H9 (cell line): ENCODE measurements at regions not wholly inside any gene's neighbourhood (a gene's known extent, or its start where the extent isn't known, plus 50 kb on each side); places are given as distances from the start of the nearest gene placed in this dataset.

Experiments
- DNase-seq: peaks from one replicate; pipeline ENCODE4 v3.0.0-alpha.2; 2017
- H2AFZ ChIP-seq: one replicate; pipeline ENCODE4 v1.6.1; 2013; ENCODE audit warnings: mild to moderate bottlenecking, low read length, control low read depth, moderate library complexity
- H2AK5ac ChIP-seq: 2 replicates; pipeline ENCODE4 v1.6.1; 2013; ENCODE audit warnings: low read length, control low read depth, mixed read lengths; ENCODE audit not compliant: insufficient read length
- H2BK120ac ChIP-seq: one replicate; pipeline ENCODE4 v1.6.1; 2013; ENCODE audit warnings: low read depth, mild to moderate bottlenecking, low read length, control low read depth, inconsistent platforms; ENCODE audit not compliant: poor library complexity, severe bottlenecking
- H2BK12ac ChIP-seq: 2 replicates; pipeline ENCODE4 v1.6.1; 2013; ENCODE audit warnings: low read length, control low read depth, mixed read lengths, low read depth; ENCODE audit not compliant: insufficient read length
- H2BK15ac ChIP-seq: 2 replicates; pipeline ENCODE4 v1.6.1; 2013; ENCODE audit warnings: low read depth, low read length, control low read depth
- H2BK20ac ChIP-seq: one replicate; pipeline ENCODE4 v1.6.1; 2013; ENCODE audit warnings: low read depth, mild to moderate bottlenecking, low read length, control low read depth, inconsistent platforms; ENCODE audit not compliant: poor library complexity, severe bottlenecking
- H2BK5ac ChIP-seq: 2 replicates; pipeline ENCODE4 v1.6.1; 2013; ENCODE audit warnings: low read length, control low read depth, mixed read lengths; ENCODE audit not compliant: insufficient read length
- H3K14ac ChIP-seq: 2 replicates; pipeline ENCODE4 v1.6.1; 2013; ENCODE audit warnings: low read length, control low read depth; ENCODE audit not compliant: insufficient read depth
- H3K18ac ChIP-seq: 2 replicates; pipeline ENCODE4 v1.6.1; 2013; ENCODE audit warnings: low read depth, mild to moderate bottlenecking, mixed read lengths, low read length, control low read depth; ENCODE audit not compliant: insufficient read length
- H3K23ac ChIP-seq: 2 replicates; pipeline ENCODE4 v1.6.1; 2013; ENCODE audit warnings: low read length, control low read depth, mixed read lengths, low read depth; ENCODE audit not compliant: insufficient read length
- H3K23me2 ChIP-seq: 2 replicates; pipeline ENCODE4 v1.6.1; 2013; ENCODE audit warnings: low read depth, mild to moderate bottlenecking, mixed read lengths, low read length, control low read depth; ENCODE audit not compliant: insufficient read length, poor library complexity, severe bottlenecking
- H3K27ac ChIP-seq: 2 replicates; pipeline ENCODE4 v1.5.1; 2013; ENCODE audit warnings: low read length, control low read depth, mixed read lengths, low read depth; ENCODE audit not compliant: insufficient read length
- H3K27me3 ChIP-seq: 2 replicates; pipeline ENCODE4 v1.6.1; 2013; ENCODE audit warnings: low read length, control low read depth, inconsistent platforms; ENCODE audit not compliant: insufficient read depth
- H3K4ac ChIP-seq: 2 replicates; pipeline ENCODE4 v1.6.1; 2013; ENCODE audit warnings: low read depth, mild to moderate bottlenecking, control low read depth, inconsistent platforms, low read length, moderate library complexity
- H3K4me1 ChIP-seq: 2 replicates; pipeline ENCODE4 v1.6.1; 2013; ENCODE audit warnings: low read length, control low read depth, inconsistent platforms; ENCODE audit not compliant: insufficient read depth
- H3K4me2 ChIP-seq: 2 replicates; pipeline ENCODE4 v1.6.1; 2013; ENCODE audit warnings: low read length, control low read depth, mixed read lengths; ENCODE audit not compliant: insufficient read length, insufficient read depth
- H3K56ac ChIP-seq: 2 replicates; pipeline ENCODE4 v1.6.1; 2013; ENCODE audit warnings: low read depth, mild to moderate bottlenecking, mixed read lengths, low read length, control low read depth; ENCODE audit not compliant: insufficient read length
- H3K79me1 ChIP-seq: 2 replicates; pipeline ENCODE4 v1.6.1; 2013; ENCODE audit warnings: low read depth, mild to moderate bottlenecking, moderate library complexity, low read length, control low read depth, inconsistent platforms; ENCODE audit not compliant: insufficient read depth, poor library complexity, severe bottlenecking
- H3K79me2 ChIP-seq: 2 replicates; pipeline ENCODE4 v1.6.1; 2013; ENCODE audit warnings: low read length, control low read depth, inconsistent platforms; ENCODE audit not compliant: insufficient read depth
- H3K9ac ChIP-seq: 2 replicates; pipeline ENCODE4 v1.6.1; 2013; ENCODE audit warnings: low read length, control low read depth, mixed read lengths; ENCODE audit not compliant: insufficient read length; ENCODE audit errors: extremely low read depth
- H3K9me3 ChIP-seq: one replicate; pipeline ENCODE4 v1.6.1; 2013; ENCODE audit warnings: low read depth, low read length, inconsistent platforms; ENCODE audit not compliant: control insufficient read depth
- H3T11ph ChIP-seq: one replicate; pipeline ENCODE4 v1.6.1; 2013; ENCODE audit warnings: mild to moderate bottlenecking, low read length, control low read depth, inconsistent platforms
- H4K20me1 ChIP-seq: one replicate; pipeline ENCODE4 v1.6.1; 2013; ENCODE audit not compliant: control insufficient read depth, insufficient read length, insufficient read depth
- H4K5ac ChIP-seq: 2 replicates; pipeline ENCODE4 v1.6.1; 2013; ENCODE audit warnings: low read depth, mild to moderate bottlenecking, mixed read lengths, low read length, control low read depth; ENCODE audit not compliant: insufficient read length
- H4K8ac ChIP-seq: replicated peaks from 2 replicates; pipeline ENCODE4 v1.6.1; 2013; ENCODE audit warnings: low read length, control low read depth, mixed read lengths, low read depth; ENCODE audit not compliant: insufficient read length
- H4K91ac ChIP-seq: 2 replicates; pipeline ENCODE4 v1.6.1; 2013; ENCODE audit warnings: low read depth, mild to moderate bottlenecking, moderate library complexity, mixed read lengths, low read length, control low read depth; ENCODE audit not compliant: insufficient read length
- H3K27ac Mint-ChIP-seq, 3 experiments: 2 replicates in 2 of 3; 3 replicates in 1 of 3; pipeline ENCODE4 v1.8.0; 2020 to 2021; ENCODE audit warnings: mixed read lengths in 3 of 3, mild to moderate bottlenecking in 1 of 3, moderate library complexity in 1 of 3
- H3K27me3 Mint-ChIP-seq: 2 replicates; pipeline ENCODE4 v1.8.0; 2021; ENCODE audit warnings: low read depth, mild to moderate bottlenecking, moderate library complexity, mixed read lengths
- H3K36me3 Mint-ChIP-seq, 3 experiments: 2 replicates in 2 of 3; 3 replicates in 1 of 3; pipeline ENCODE4 v1.8.0; 2020 to 2021; ENCODE audit warnings: low read depth in 3 of 3, mixed read lengths in 3 of 3; ENCODE audit not compliant: insufficient read depth in 1 of 3
- H3K4me1 Mint-ChIP-seq, 2 experiments: 2 replicates each; pipeline ENCODE4 v1.8.0; 2020; ENCODE audit warnings: mixed read lengths in 2 of 2
- H3K4me3 Mint-ChIP-seq, 2 experiments: 2 replicates in 1 of 2; 3 replicates in 1 of 2; pipeline ENCODE4 v1.8.0; 2020 to 2021; ENCODE audit warnings: mild to moderate bottlenecking in 2 of 2, mixed read lengths in 2 of 2, moderate library complexity in 1 of 2
- H3K9me3 Mint-ChIP-seq, 2 experiments: 2 replicates in 1 of 2; 3 replicates in 1 of 2; pipeline ENCODE4 v1.8.0; 2020; ENCODE audit warnings: mild to moderate bottlenecking in 2 of 2, mixed read lengths in 2 of 2, moderate library complexity in 1 of 2
- WGBS: extraction: QIAGEN DNeasy Blood & Tissue Kit; methylation state at CpG from one replicate; pipeline ENCODE4 v1.1.7; 2013; ENCODE audit warnings: missing lambda C conversion rate, low lambda C conversion rate, mixed read lengths; ENCODE audit not compliant: insufficient read length; ENCODE audit errors: extremely low coverage; 5-methylcytosine and 5-hydroxymethylcytosine counted together
- TF ChIP-seq, protein P1 (sequence below): fragments of 200-600 bp; sonication (generic); conservative IDR thresholded peaks from 3 replicates; pipeline ENCODE4 v1.8.0; 2021; ENCODE audit warnings: antibody characterized with exemption, mild to moderate bottlenecking

DNA sequence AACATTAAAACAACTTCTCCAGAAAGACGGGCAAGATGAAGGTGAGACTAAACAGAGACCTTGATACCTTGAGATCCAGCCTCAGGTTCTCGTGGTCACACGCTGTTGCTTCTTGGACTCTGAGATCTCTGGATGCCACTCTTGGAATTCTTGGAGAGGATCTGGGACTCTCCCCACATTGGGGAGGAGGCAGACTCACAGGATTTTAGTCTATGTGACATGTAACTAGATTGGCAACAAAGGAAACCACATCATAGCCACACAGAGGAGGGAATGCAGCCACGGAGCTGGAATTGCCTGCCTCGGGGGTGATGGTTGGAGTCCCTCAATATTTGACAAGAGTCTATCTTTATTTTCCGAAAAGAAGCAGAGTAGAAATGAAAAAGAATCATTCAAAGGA is 78.8 kb upstream of the IGFBP5 start:
- Histone ChIP-seq H3K79me1 (no peaks in the 10 kb centered on the region), H3K27me3 (no peaks in the 10 kb centered on the region), H3K4ac (no peak overlapping the region), H3K9me3 (no peaks in the 10 kb centered on the region), H3K23me2 (no peaks in the 10 kb centered on the region), H4K91ac (no peak overlapping the region), H2BK12ac (no peak overlapping the region), H3K56ac (no peak overlapping the region), H4K8ac (no peak overlapping the region), H2AFZ (no peak overlapping the region), H3K4me1 (0 out of 2 replicates have a peak, but pooled peaks cover 2% of the 10 kb centered on the region), H3K79me2 (no peaks in the 10 kb centered on the region), H4K20me1 (no peaks in the 10 kb centered on the region), H3K23ac (no peak overlapping the region), H2BK20ac (no peak overlapping the region), H3K9ac (no peak overlapping the region), H3T11ph (no peak overlapping the region), H3K4me2 (no peak overlapping the region), H2BK5ac (no peak overlapping the region), H2AK5ac (no peak overlapping the region), H2BK15ac (no peak overlapping the region), H3K27ac (no peak overlapping the region), H3K14ac (no peak overlapping the region), H3K18ac (no peak overlapping the region), H2BK120ac (no peak overlapping the region), H4K5ac (no peak overlapping the region)
- TF ChIP-seq, protein P1, sequence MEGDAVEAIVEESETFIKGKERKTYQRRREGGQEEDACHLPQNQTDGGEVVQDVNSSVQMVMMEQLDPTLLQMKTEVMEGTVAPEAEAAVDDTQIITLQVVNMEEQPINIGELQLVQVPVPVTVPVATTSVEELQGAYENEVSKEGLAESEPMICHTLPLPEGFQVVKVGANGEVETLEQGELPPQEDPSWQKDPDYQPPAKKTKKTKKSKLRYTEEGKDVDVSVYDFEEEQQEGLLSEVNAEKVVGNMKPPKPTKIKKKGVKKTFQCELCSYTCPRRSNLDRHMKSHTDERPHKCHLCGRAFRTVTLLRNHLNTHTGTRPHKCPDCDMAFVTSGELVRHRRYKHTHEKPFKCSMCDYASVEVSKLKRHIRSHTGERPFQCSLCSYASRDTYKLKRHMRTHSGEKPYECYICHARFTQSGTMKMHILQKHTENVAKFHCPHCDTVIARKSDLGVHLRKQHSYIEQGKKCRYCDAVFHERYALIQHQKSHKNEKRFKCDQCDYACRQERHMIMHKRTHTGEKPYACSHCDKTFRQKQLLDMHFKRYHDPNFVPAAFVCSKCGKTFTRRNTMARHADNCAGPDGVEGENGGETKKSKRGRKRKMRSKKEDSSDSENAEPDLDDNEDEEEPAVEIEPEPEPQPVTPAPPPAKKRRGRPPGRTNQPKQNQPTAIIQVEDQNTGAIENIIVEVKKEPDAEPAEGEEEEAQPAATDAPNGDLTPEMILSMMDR: no peak
- Mint-ChIP-seq H3K4me3 (no peak overlapping the region), H3K4me1 (peaks cover 37 to 38% of the 10 kb centered on the region in 2 experiments), H3K27me3 (peaks cover 8% of the 10 kb centered on the region), H3K9me3 (peaks cover 9 to 12% of the 10 kb centered on the region in 2 experiments), H3K27ac (no peak overlapping the region), H3K36me3 (peaks cover 0 to 9% (median 3%) of the 10 kb centered on the region in 3 experiments; a peak in 3 of 7 replicates)
- no CpG with 5 or more reads among the region's 6 CpGs for WGBS
- DNase-seq: no peak
